ENCODE measurements at regions not wholly inside any gene's neighbourhood (a gene's known extent, or its start where the extent isn't known, plus 50 kb on each side); places are given as distances from the start of the nearest gene placed in this dataset.

GRCh38 chr2:13006829-13007717, 290.3 kb downstream of the TRIB2 start:
- no peaks in the 10 kb centered on the region for H3K27me3 ChIP-seq
- DNase-seq, result peak; percentile 89
- intact Hi-C loops (cut with DNase I; ENCODE audit: low total_unique reads), result loop anchor here (10.0 kb wide), 1 partner anchor 282 kb away; no protein-coding TSS in a partner anchor
- 7 to 8% methylated on average over 16 of the region's 16 CpGs for WGBS, 2 donors
- no peak for TF ChIP-seq POLR2A (IDR thresholded peaks at IDR 0.05)
- peak; percentile 83 to 93 (median 91) for TF ChIP-seq CTCF (IDR thresholded peaks at IDR 0.05)
- H3K9me3 ChIP-seq, result no peaks in the 10 kb centered on the region
- H3K4me3 ChIP-seq, result peak overlapping the region in 1 of 2 donors; percentile 6
- peak overlapping the region in 1 of 2 donors; percentile 55 for H3K27ac ChIP-seq
- peaks cover 11% of the 10 kb centered on the region for H3K4me1 ChIP-seq
- no peaks in the 10 kb centered on the region for H3K36me3 ChIP-seq (ENCODE audit: low read depth, missing control alignments)

- Histone ChIP-seq H3K36me3 (ENCODE audit: low read depth, missing control alignments) (no peaks in the 10 kb centered on the region), H3K4me3 (no peak overlapping the region), H3K9me3 (no peaks in the 10 kb centered on the region), H3K27ac (no peak overlapping the region), H3K4me1 (peaks cover 11% of the 10 kb centered on the region), H3K27me3 (no peaks in the 10 kb centered on the region)
- DNase-seq, result no peak
- intact Hi-C loops (cut with DNase I; ENCODE audit: low total_unique reads), result loop anchor here (10.0 kb wide), 1 partner anchor 284 kb away; no protein-coding TSS in a partner anchor
- 88 to 89% methylated on average over 5 of the region's 5 CpGs for WGBS, 2 donors
- TF ChIP-seq CTCF (IDR thresholded peaks at IDR 0.05) (no peak), POLR2A (IDR thresholded peaks at IDR 0.05) (no peak)
Measured at GRCh38 chr2:13009027-13009642, 292.4 kb downstream of the TRIB2 start.

GRCh38 chr2:13010283-13010682, 293.5 kb downstream of the TRIB2 start:
- no peak overlapping the region for H3K27ac ChIP-seq
- no peak for DNase-seq
- no peaks in the 10 kb centered on the region for H3K9me3 ChIP-seq
- intact Hi-C loops (cut with DNase I; ENCODE audit: low total_unique reads), result no loop called here
- H3K4me1 ChIP-seq, result peaks cover 11% of the 10 kb centered on the region
- WGBS, 2 donors, result 87 to 89% methylated on average over 5 of the region's 5 CpGs
- no peak overlapping the region for H3K4me3 ChIP-seq
- H3K36me3 ChIP-seq (ENCODE audit: low read depth, missing control alignments), result no peaks in the 10 kb centered on the region
- TF ChIP-seq CTCF (IDR thresholded peaks at IDR 0.05) (no peak), POLR2A (IDR thresholded peaks at IDR 0.05) (no peak)
- no peaks in the 10 kb centered on the region for H3K27me3 ChIP-seq

DNA sequence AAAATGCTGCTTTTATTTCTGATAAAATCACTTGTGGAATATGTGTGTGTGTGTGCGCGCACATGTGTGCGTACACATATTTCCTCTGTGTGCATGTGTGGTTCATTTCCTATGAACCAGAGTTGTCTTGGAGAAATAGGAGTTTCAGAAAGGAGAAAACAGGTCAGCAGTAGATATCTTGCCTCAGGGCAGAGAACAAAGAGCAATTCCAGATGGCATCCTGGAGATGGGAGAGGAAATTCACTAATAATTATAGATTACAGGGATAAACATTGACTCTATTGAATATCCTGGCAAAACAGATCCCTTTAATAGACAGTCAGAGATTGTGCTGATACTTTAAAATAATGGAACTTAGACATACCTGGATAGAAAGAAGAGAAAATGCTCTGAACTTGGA, 298.0 kb downstream of the TRIB2 start:
- Histone ChIP-seq H3K27me3 (no peaks in the 10 kb centered on the region), H3K9me3 (no peaks in the 10 kb centered on the region), H3K4me3 (no peak overlapping the region), H3K4me1 (no peaks in the 10 kb centered on the region), H3K36me3 (ENCODE audit: low read depth, missing control alignments) (no peaks in the 10 kb centered on the region), H3K27ac (no peak overlapping the region)
- TF ChIP-seq CTCF (IDR thresholded peaks at IDR 0.05) (no peak), POLR2A (IDR thresholded peaks at IDR 0.05) (no peak)
- DNase-seq, result no peak
- 93 to 99% methylated on average over 3 of the region's 3 CpGs for WGBS, 2 donors
- intact Hi-C loops (cut with DNase I; ENCODE audit: low total_unique reads), result no loop called here

Data from testis (tissue), 2 donors.